D721Med (cell line): ENCODE measurements at regions not wholly inside any gene's neighbourhood (a gene's known extent, or its start where the extent isn't known, plus 50 kb on each side); places are given as distances from the start of the nearest gene placed in this dataset.
"Not testable (repeated sequence)": the region's sequence is repeated elsewhere in the genome, so short reads cannot be mapped to it uniquely, and the experiment has no call there.

Source experiments
- DNase-seq: peaks from one replicate; pipeline ENCODE4 v3.0.0; 2011; ENCODE audit warnings: low spot score; ENCODE audit not compliant: insufficient read length
- FAIRE-seq: peaks from 2 replicates; lab custom pipeline; 2011; peaks lifted over from hg19 to GRCh38; lab: Jason Lieb, UNC
- TF ChIP-seq, protein P1 (sequence below): IDR thresholded peaks from 2 replicates; pipeline ENCODE4 v1.5.1; 2012; ENCODE audit warnings: mild to moderate bottlenecking, control low read depth; ENCODE audit not compliant: insufficient read depth; ENCODE audit errors: missing control alignments

DNA sequence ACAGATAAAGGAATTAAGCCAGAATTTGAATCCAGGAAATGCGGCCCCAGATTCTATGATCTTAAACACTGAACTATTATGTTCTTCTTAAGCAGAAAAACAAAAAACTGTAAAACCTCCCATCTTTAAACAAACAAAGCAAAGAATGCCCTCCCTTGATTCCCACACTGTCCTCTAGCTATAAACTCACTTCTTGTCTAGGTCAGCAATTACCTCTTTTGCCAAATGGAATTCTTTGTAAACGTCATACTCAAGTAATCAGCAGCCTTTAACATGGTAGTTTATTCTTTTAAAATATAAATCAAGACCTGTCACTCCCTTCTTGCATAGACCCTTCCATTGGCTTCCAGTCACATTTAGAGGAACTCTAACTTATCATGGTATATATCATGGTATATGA, 958.9 kb upstream of the CNTN5 start:
- DNase-seq: no peak
- no peak for FAIRE-seq
- TF ChIP-seq, protein P1, sequence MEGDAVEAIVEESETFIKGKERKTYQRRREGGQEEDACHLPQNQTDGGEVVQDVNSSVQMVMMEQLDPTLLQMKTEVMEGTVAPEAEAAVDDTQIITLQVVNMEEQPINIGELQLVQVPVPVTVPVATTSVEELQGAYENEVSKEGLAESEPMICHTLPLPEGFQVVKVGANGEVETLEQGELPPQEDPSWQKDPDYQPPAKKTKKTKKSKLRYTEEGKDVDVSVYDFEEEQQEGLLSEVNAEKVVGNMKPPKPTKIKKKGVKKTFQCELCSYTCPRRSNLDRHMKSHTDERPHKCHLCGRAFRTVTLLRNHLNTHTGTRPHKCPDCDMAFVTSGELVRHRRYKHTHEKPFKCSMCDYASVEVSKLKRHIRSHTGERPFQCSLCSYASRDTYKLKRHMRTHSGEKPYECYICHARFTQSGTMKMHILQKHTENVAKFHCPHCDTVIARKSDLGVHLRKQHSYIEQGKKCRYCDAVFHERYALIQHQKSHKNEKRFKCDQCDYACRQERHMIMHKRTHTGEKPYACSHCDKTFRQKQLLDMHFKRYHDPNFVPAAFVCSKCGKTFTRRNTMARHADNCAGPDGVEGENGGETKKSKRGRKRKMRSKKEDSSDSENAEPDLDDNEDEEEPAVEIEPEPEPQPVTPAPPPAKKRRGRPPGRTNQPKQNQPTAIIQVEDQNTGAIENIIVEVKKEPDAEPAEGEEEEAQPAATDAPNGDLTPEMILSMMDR: no peak

DNA sequence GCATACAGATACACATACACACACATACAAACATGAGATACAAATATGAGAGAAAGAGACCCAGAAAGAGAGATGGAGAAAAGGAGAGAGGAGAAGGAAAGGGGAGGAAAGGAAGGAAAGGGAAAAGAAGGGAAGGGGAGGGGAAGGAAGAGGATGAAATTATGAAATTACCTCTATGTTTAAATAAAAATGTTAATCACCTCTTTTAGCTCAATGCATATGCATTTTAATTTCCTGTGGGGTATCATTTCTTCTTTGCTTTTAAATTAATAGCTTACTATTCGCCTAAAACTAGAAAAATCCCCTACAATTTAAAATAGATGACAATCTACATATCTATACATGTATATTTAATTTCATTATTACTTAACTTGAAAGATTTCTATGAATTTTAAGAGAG, 958.0 kb upstream of the CNTN5 start:
- FAIRE-seq (no peak), DNase-seq (no peak)
- TF ChIP-seq, protein P1: no peak

DNA sequence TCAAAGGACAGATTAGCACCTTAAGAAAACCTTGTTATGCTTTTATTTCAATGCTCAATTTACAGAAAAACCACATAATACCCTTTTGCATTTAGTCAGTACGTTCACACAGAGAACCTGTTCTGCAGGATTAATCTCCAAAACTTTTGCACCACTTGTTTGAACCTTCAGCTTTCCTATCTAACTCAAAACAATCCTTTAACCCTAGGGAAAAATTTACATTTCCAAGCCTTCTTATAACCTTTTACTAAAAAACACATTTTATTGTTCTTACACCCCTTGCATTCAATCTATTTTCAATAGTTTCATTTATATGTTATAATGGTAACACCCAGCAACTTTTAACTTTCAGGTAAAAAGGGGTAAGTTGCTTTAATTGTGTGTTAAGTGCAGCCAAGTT, 952.5 kb upstream of the CNTN5 start:
- TF ChIP-seq, protein P1: no peak
- FAIRE-seq: no peak
- DNase-seq: no peak

DNA sequence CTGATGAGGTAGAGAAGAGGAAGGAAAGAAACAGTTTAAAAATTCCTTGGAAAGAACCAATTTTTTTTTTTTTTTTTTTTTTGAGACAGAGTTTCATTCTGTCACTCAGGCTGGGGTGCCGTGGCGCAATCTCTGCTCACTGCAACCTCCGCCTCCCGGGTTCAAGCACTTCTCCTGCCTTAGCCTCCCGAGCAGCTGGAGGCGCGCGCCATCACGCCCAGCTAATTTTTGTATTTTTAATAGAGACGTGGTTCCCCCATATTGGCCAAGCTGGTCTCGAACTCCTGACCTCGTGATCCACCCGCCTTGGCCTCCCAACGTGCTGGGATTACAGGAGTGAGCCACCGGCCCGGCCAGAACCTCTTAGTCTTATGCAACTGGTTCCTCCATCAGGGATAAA, 951.6 kb upstream of the CNTN5 start:
- FAIRE-seq, DNase-seq: not testable (repeated sequence)

DNA sequence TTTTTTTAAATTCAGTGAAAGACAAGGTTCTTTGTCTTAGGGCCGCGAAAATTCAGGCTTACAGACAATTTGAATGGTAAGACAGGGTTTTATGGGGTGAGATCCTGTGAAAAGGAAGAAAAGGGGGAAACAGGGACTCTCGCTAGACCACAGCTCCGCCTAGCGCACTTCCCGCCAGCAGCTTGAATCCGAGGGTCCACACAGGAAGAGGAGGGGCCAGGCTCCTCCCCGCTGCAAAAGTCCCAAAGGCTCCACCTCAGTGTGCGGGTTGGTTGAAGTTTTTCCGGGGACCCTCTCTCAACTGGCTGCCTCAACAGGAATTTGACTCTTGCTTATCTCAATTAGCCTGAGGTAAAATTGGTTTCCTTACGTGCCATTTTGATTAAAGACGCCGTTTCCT, 950.9 kb upstream of the CNTN5 start:
- TF ChIP-seq, protein P1: no peak
- no peak for DNase-seq
- FAIRE-seq: no peak

DNA sequence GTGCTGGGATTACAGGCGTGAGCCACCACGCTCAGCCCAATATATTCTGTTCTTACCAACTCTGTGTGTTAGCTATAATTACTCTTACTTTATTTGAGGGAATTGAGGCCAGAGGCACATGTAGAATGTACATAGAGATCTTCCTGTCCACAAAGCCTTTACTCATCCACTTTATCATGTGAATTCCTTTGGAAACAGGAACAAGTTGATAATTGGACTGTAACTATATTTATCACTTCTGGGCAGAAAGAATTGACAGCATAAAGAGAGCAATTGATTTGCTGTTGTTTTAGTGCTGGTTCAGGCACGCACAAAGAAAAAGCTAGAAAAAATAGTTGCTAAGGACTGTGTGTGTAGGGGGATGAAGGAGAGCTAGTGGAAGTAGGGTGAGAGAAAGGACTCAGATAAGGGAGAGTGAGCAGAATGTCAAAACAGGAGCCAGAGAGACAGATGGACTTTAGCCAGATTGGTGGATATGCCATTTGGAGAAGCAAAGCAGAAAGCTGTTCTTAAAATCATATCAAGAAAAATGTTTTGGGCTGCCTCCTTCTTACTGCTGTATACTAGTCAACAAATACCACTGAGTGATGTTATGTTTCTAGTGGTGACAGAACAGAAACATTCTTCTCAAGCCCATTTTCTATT, 929.8 kb upstream of the CNTN5 start:
- FAIRE-seq (no peak), DNase-seq (no peak)
- TF ChIP-seq, protein P1: no peak

DNA sequence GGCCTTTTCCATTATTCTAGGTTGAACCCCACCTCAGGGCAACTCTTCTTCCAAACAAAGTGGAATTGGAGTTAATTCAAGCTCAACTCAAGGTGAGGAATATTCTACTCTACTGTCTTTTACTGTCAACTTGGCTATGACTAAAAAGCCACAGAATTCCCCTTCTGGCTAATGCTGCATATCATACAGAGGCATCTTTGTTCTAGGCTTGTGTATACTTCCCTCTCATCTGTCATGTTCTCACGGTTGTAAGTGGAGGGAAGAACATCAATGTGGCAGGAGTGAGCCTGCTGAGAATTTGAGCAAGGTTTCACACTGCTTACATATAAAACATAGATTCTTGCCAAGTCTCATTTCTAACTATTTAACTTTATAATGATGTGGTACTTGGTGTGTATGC, 921.4 kb upstream of the CNTN5 start:
- TF ChIP-seq, protein P1: no peak
- no peak for FAIRE-seq

DNA sequence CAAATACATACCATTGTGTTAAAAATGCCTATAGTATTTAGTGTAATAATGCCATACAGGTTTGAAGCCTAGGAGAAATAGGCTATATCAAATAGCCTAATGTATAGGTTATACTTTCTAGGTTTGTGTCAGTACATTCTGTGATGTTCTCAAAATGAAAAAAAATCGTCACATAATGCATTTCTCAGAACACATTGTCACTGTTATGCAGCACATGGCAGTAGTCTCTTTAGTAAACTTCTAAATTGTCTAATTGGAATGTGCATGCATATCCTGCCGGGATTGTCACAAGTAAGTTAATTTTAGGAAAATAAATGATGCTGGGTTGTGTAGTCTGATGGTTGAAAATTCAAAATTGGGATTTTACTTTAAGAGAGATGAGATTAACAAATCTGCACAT, 920.1 kb upstream of the CNTN5 start:
- no peak for DNase-seq
- TF ChIP-seq, protein P1: no peak
- FAIRE-seq: no peak

More for the DNA sequence above, 921.4 kb upstream of the CNTN5 start:
- DNase-seq: no peak
